Upper lobe of left lung (tissue), 6 donors: ENCODE measurements at regions not wholly inside any gene's neighbourhood (a gene's known extent, or its start where the extent isn't known, plus 50 kb on each side); places are given as distances from the start of the nearest gene placed in this dataset.
"Not testable (repeated sequence)": the region's sequence is repeated elsewhere in the genome, so short reads cannot be mapped to it uniquely, and the experiment has no call there.

Experiments
- ATAC-seq, 2 donors: fragments of 200-7000 bp; cut with Tn5 transposase; one replicate each; pipeline ENCODE4 v1.9.1; 2022; ENCODE audit warnings: mild to moderate bottlenecking in 2 of 2, moderate library complexity in 2 of 2; ENCODE audit not compliant: low FRiP score in 2 of 2
- DNase-seq, 2 donors: peaks; one replicate each; pipeline ENCODE4 v3.0.0-alpha.2; 2019 to 2020
- H3K27ac ChIP-seq, 4 donors: fragments of 200-600 bp; sonication (generic); one replicate each; pipeline ENCODE4 v1.5.1; 2016 to 2019
- H3K27me3 ChIP-seq, 4 donors: fragments of 200-600 bp; sonication (generic); one replicate each; pipeline ENCODE4 v1.5.1; 2017 to 2019
- H3K36me3 ChIP-seq, 4 donors: fragments of 200-600 bp; sonication (generic); one replicate each; pipeline ENCODE4 v1.5.1; 2016 to 2019
- H3K4me1 ChIP-seq, 4 donors: fragments of 200-600 bp; sonication (generic); one replicate each; pipeline ENCODE4 v1.5.1; 2018 to 2019
- H3K4me3 ChIP-seq, 4 donors: fragments of 200-600 bp; sonication (generic); one replicate each; pipeline ENCODE4 v1.5.1; 2017 to 2019; ENCODE audit warnings: mild to moderate bottlenecking in 2 of 4, moderate library complexity in 1 of 4
- H3K9me3 ChIP-seq, 4 donors: fragments of 200-600 bp; sonication (generic); one replicate each; pipeline ENCODE4 v1.5.1; 2018 to 2019
- EP300 ChIP-seq, 4 donors: sonication (generic); formaldehyde crosslinking; IDR thresholded peaks; one replicate each; pipeline ENCODE4 v1.5.1; 2017; ENCODE audit warnings: antibody characterized with exemption in 4 of 4, control low read depth in 2 of 4
- POLR2A ChIP-seq, 4 donors: fragments of 450-650 bp; IDR thresholded peaks; one replicate each; pipeline ENCODE4 v1.5.1; 2016 to 2017; ENCODE audit warnings: antibody characterized with exemption in 4 of 4, mild to moderate bottlenecking in 2 of 4
- POLR2AphosphoS5 ChIP-seq, 2 donors: sonication (generic); formaldehyde crosslinking; IDR thresholded peaks; one replicate each; pipeline ENCODE4 v1.5.1; 2017; ENCODE audit warnings: antibody characterized with exemption in 2 of 2
- WGBS, 2 donors: methylation state at CpG; one replicate each; pipeline ENCODE4 v1.1.5; 2017 to 2018; 5-methylcytosine and 5-hydroxymethylcytosine counted together
- TF ChIP-seq, protein P1 (sequence below), 6 experiments: fragments of 450-650 bp in 4 of 6; fragments of 200-600 bp in 2 of 6; sonication (generic) in 2 of 6; IDR thresholded peaks; one replicate each; pipeline ENCODE4 v1.5.1; 2016 to 2019; ENCODE audit warnings: antibody characterized with exemption in 6 of 6
- donor health status: DM: no; HTN: no; CAD: no; lungs with moderate emphysema.
- donor health status: DM: no; HTN: yes; CAD: no; lungs with severe emphysema.

DNA sequence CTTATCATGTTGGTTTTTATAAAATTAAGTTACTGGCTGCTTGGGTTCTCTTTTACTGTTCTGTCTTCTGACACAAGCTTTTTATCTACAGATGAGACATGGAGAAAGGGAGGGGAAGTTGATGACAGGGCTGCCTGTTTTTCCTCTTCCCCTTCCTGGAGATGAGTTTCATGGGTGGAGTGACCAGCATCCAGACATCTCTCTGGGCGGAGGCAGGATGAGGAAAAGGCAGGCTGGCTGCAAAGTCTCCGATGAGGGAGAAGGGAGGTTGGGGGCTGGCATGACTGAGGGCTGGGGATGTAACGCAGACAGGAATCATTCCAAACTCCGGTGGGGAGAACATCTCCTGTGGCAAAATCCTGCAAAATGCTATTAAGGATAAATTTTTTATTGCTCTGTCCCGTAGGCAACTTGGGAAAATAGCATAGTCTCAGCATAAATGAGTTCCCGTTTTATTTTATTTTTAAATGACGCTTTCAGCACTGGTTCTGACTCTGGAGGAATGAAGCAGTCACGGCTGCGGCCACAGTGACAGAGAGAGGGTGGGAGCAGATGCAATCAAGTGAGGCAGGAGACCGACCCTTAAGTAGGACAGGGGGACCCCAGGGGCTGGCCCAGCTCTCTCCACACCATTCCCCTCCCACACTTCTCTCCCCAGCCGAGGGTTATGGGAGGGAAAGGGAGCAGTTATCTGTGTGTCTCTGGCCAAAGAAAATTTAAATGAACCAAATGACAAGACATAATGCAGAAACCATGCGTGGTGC, 108.8 kb upstream of the PMEPA1 start:
- no peak for TF ChIP-seq POLR2AphosphoS5 (IDR thresholded peaks at IDR 0.05)
- no peak for TF ChIP-seq POLR2A (IDR thresholded peaks at IDR 0.05)
- TF ChIP-seq EP300 (IDR thresholded peaks at IDR 0.05) = no peak
- TF ChIP-seq, protein P1, sequence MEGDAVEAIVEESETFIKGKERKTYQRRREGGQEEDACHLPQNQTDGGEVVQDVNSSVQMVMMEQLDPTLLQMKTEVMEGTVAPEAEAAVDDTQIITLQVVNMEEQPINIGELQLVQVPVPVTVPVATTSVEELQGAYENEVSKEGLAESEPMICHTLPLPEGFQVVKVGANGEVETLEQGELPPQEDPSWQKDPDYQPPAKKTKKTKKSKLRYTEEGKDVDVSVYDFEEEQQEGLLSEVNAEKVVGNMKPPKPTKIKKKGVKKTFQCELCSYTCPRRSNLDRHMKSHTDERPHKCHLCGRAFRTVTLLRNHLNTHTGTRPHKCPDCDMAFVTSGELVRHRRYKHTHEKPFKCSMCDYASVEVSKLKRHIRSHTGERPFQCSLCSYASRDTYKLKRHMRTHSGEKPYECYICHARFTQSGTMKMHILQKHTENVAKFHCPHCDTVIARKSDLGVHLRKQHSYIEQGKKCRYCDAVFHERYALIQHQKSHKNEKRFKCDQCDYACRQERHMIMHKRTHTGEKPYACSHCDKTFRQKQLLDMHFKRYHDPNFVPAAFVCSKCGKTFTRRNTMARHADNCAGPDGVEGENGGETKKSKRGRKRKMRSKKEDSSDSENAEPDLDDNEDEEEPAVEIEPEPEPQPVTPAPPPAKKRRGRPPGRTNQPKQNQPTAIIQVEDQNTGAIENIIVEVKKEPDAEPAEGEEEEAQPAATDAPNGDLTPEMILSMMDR (IDR thresholded peaks at IDR 0.05) = no peak
- peak in 1 of 2 donors; percentile 82 for ATAC-seq

DNA sequence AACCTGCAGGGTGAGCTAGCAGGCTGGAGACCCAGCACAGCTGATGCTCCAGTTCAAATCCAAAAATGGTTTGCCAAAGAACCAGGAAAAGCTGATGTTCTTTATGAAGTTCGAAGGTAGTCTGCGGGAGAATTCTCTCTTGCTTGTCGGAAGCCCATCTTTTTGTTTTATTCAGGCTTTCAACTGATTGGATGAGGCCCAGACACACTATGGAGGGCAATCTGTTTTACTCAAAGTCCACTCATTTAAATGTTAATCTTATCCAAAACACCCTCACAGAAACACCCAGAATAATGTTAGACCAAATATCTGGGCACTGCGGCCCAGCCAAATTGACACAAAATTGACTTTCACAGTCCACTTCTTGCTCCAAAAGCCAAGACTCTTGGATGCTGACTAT, 105.6 kb upstream of the PMEPA1 start:
- Histone ChIP-seq H3K9me3 (no peaks in the 10 kb centered on the region), H3K27ac (no peak overlapping the region), H3K4me1 (peaks cover 0 to 7% (median 3%) of the 10 kb centered on the region in 4 donors), H3K4me3 (no peak overlapping the region), H3K36me3 (no peaks in the 10 kb centered on the region), H3K27me3 (no peaks in the 10 kb centered on the region)
- DNase-seq (no peak), ATAC-seq (no peak)
- 64 to 87% methylated on average over 4 of the region's 4 CpGs for WGBS, 2 donors
- TF ChIP-seq, protein P1 (IDR thresholded peaks at IDR 0.05) = no peak
- TF ChIP-seq POLR2A (IDR thresholded peaks at IDR 0.05) (no peak), EP300 (IDR thresholded peaks at IDR 0.05) (no peak), POLR2AphosphoS5 (IDR thresholded peaks at IDR 0.05) (no peak)

More for the DNA sequence above, 108.8 kb upstream of the PMEPA1 start:
- Histone ChIP-seq H3K4me1 (no peaks in the 10 kb centered on the region), H3K4me3 (no peak overlapping the region), H3K27me3 (no peaks in the 10 kb centered on the region), H3K27ac (no peak overlapping the region), H3K9me3 (no peaks in the 10 kb centered on the region), H3K36me3 (no peaks in the 10 kb centered on the region)
- DNase-seq = no peak
- WGBS, 2 donors = 70 to 75% methylated on average over 12 of the region's 12 CpGs

DNA sequence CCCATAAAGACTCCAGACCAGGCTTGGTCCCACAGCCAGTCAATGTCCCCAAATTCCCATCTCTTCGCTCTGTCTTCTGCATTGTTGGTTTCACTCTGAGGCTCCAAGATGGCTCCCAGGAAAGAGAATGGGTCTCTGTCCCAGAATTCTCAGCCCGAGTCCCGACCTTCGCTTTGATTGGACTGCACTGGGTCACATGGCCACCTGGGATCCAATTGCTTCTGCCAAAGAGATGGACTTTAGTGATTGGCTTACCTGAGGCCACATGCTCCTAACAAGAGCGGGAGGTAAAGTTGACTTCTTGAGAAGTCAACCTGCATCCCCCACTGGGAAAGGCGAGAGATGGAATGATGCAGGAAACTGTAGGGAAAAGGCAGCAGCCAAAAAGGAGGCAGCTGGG, 104.7 kb upstream of the PMEPA1 start:
- DNase-seq (no peak), ATAC-seq (no peak)
- WGBS, 2 donors = 83 to 98% methylated on average over 6 of the region's 6 CpGs
- H3K36me3 ChIP-seq = no peaks in the 10 kb centered on the region
- H3K4me1 ChIP-seq = peaks cover 0 to 14% (median 4%) of the 10 kb centered on the region in 4 donors
- H3K27ac ChIP-seq = no peak overlapping the region
- TF ChIP-seq POLR2AphosphoS5 (IDR thresholded peaks at IDR 0.05) = no peak
- TF ChIP-seq POLR2A (IDR thresholded peaks at IDR 0.05) = no peak
- TF ChIP-seq, protein P1 (IDR thresholded peaks at IDR 0.05) = no peak
- no peak for TF ChIP-seq EP300 (IDR thresholded peaks at IDR 0.05)
- H3K9me3 ChIP-seq = no peaks in the 10 kb centered on the region
- no peak overlapping the region for H3K4me3 ChIP-seq
- no peaks in the 10 kb centered on the region for H3K27me3 ChIP-seq

DNA sequence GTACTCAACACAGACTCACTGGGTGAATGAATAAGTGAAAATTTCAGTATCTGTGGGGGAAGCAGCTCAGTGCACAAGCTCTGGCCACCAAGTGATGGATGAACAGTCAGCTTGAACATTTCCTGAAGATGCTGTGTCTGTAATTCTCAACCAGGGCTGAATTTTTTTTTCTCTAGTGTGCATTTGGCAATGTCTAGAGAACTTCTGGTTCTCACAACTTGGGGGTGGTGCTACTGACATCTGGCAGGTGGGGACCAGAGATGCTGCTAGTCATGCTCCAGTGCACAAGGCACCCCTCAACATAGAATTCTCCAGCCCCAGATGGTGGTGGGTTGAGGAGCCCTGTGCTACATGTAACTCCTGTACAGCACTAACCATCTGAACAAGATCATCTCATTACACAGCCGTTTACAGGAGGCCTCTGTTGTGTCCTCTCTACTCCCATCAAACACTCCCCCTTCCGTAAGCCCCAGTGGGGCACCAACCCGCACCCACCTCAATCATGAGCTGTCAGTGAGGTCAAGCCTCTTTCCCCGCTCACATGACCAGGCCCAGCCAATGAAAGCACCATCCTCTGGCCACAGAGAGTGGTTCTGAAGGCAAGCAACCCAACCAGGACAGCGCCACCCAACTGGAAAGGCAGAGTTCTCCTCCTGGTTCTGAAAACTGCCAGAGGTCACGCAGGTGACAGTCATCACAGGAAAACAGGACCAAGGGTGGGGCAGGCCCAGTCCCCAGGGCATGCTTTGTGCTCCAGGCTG, 103.9 kb upstream of the PMEPA1 start:
- TF ChIP-seq EP300 (IDR thresholded peaks at IDR 0.05) (no peak), POLR2AphosphoS5 (IDR thresholded peaks at IDR 0.05) (peak in 1 of 2 donors; percentile 33)
- Histone ChIP-seq H3K9me3 (no peaks in the 10 kb centered on the region), H3K27ac (no peak overlapping the region), H3K4me1 (peaks cover 0 to 17% (median 4%) of the 10 kb centered on the region in 4 donors), H3K4me3 (no peak overlapping the region), H3K36me3 (no peaks in the 10 kb centered on the region), H3K27me3 (no peaks in the 10 kb centered on the region)
- ATAC-seq (no peak), DNase-seq (no peak)
- WGBS, 2 donors = 65 to 94% methylated on average over 4 to 6 of the region's 6 CpGs

DNA sequence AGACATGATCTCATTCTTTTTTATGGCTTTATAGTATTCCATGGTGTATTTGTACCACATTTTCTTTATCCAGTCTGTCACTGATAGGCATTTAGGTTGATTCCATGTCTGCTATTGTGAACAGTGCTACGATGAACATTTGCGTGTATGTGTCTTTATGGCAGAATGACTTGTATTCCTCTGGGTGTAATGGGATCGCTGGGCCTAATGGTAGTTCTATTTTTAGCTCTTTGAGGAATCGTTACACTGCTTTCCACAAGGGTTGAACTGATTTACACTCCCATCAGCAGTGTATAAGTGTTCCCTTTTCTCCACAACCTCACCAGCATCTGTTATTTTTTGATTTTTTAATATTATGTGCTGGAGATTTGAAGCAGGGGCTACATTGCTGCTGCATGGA, 102.8 kb upstream of the PMEPA1 start:
- not testable (repeated sequence) for H3K4me3 ChIP-seq, DNase-seq, H3K9me3 ChIP-seq, H3K36me3 ChIP-seq, ATAC-seq, H3K27me3 ChIP-seq, H3K27ac ChIP-seq
- 90% methylated on average over 4 of the region's 4 CpGs for WGBS, 2 donors
- peaks cover 0 to 18% (median 4%) of the 10 kb centered on the region in 4 donors for H3K4me1 ChIP-seq
